ENCODE measurements at regions not wholly inside any gene's neighbourhood (a gene's known extent, or its start where the extent isn't known, plus 50 kb on each side); places are given as distances from the start of the nearest gene placed in this dataset.

DNA sequence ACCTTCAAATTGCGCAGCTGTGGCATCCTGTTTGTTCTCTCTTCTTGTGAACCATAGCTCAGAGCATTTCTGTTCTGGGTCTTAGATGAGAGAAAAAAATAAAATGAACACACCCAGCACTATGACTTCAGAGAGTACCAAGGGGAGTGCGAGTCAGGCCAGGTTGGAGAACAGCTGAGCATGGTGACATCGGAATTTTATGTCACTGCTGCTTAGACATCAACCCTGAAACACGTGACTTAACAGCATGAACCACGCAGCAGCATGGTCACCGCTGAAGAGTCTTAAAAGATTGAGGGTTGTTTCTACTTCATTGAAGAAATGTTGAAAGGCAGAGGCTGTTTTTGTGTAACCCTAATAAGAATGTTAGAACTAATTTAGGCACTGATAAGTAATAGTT, 288.8 kb upstream of the SOX11 start:
- DNase-seq (ENCODE audit: low spot score) = no peak

DNA sequence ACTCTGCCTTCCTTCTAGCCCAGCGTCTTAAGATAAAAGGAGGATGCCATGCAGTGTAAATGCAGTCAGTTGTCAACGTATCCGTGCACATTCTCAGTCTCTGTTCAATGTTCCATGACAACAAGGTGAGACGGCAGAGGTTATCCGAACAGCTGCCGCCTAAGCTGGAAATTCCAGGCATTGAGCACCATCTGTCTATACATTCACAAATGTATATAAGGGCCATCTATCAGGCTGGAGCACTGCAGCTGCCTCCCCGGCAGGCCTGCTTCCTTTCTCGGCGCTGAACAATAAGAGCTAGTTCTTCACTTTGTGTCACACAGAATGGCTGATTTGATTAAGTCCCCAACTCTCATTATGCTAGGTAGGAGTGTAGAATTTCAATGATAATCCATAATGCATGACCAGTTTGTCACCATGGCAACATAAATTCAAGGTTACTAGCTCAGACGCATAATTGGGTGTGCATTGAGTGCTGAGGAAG, 282.2 kb upstream of the SOX11 start:
- no peak for DNase-seq (ENCODE audit: low spot score)

DNA sequence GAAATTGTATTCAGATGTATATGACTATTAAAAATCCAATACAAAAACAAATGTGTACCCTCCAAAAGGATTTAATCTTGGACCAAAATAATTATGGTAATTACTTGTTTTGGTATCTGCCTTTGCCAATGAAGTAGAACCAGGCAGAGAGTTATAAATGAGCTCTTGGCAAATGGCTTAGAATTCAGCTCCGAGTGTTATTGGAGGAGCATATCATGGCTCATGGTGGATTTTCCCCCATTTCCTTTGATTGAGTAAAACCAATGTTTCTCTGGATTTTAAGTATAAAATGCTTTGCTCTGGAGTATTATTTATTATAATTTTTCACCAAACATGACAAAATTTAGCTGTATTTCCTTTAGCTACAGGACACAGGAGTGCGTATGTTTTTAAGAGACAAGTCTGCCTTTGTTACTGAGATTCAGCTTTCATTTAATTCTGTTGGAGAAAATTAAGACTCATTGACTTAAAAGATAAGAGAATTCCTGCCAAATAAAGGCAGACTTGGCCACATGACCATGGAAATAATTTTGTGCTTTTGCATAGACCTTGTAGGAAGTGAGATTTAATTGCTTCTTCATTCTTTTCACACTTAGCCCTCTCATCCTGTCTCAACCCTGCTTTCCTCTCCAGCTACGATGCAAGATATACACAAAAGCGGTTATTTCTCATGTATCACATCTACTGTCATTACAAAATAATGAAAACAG, 281.0 kb upstream of the SOX11 start:
- DNase-seq (ENCODE audit: low spot score) = no peak

DNA sequence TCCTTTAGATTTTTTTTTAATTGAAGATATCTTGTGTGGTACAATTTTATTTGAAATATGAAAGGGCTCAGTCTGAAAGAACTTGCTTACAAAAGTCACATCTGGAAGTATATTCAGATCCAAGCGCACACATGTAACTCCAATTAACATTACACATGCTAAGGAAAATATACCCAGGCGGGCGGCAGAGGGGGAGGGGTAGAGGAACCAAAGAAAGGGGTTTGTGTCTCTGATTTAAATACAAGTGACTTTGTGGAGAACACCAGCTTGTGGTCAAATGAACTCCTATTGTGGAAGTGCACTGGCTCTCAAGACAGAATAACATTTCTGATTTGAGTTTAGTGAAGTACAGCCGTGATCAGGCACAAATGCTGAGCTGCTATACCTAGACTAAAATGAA, 280.2 kb upstream of the SOX11 start:
- DNase-seq (ENCODE audit: low spot score) = no peak

DNA sequence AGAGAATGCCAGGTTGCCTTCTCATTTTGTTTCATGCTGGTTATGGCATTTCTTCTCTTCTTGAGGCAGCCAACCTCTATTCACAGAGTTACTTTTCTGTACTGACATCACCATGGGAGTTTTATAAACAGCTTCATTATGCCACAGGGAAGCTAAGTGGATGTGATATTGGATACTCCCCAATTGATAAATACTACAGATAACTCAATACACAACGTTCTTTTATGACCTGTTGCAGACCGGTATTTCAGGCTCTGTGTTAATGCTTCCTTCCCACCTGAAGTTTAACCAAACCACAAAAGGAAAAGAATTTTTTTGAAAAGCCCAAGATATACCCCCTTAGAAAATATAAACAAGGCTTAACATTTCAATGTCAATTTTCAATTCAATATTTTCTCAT, 258.3 kb upstream of the SOX11 start:
- DNase-seq (ENCODE audit: low spot score) = no peak

DNA sequence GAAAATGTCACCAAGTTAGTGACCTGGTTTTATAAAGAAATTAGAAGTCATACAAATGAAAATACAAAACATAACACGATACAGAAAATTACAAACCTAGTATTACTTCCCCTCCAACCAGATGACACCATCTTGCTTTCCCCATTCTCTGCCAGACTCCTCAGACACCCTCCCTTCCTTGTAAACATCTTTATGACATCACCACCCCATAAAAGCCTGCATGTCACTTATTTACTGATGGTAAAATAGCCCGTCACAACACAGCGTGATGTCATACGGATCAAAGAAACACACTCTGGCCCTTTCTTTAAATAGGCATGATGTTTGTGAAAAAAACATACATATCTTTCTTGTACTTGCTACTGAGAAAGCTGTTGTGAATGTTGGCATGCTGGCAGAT, 254.8 kb upstream of the SOX11 start:
- DNase-seq (ENCODE audit: low spot score) = no peak

DNA sequence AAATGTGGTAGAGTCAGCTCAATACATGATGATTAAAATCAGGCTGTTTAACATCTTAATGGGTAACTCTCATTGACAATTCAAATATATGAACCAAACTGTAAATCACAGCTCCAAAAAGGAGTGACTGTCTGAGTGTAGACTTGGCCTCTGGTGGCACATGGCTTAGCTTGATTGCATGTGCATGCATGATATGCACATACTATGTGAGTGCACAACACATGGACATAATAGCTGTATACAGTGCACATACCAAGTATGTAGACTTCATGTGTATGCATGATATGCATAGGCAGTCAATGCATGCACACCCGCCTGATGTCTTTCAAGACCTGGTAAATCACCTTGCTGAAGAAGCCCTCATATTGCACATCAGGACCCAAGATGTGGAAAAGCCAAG, 252.0 kb upstream of the SOX11 start:
- no peak for DNase-seq (ENCODE audit: low spot score)

DNA sequence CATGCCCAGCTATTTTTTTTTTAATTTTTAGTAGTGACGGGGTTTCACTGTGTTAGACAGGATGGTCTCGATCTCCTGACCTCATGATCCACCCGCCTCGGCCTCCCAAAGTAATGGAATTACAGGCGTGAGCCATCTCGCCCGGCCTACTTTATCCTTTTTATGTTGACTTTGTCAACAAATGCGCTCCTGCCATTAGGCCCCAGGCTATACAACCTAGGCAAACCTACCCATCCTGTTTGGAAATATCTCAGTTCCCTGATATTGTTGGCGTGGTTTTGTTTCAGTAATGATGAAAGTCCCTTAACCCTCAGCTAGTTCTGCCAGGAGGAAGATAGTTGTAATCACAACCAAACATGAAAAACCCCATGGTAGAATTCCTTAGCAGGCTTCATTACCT, 249.4 kb upstream of the SOX11 start:
- DNase-seq (ENCODE audit: low spot score) = no peak

DNA sequence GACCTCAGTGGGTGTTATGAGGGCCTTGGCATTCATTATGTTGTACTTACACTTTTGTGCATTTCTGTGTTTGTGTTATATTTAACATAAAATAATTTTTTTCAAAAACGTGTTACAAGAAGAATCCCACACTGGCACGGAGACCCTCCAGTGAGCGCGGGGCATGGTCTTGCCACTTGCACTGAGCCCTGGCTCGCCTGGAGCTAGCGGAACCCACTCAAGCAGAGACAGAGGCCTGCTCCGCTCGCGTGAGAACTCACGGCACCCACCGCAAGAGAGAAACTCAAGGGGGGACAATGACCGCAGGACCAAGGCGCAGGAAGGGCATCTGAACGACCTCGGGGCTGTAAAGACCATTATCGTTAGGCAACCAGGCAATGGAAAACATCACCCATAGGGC, 248.0 kb upstream of the SOX11 start:
- no peak for DNase-seq (ENCODE audit: low spot score)

DNA sequence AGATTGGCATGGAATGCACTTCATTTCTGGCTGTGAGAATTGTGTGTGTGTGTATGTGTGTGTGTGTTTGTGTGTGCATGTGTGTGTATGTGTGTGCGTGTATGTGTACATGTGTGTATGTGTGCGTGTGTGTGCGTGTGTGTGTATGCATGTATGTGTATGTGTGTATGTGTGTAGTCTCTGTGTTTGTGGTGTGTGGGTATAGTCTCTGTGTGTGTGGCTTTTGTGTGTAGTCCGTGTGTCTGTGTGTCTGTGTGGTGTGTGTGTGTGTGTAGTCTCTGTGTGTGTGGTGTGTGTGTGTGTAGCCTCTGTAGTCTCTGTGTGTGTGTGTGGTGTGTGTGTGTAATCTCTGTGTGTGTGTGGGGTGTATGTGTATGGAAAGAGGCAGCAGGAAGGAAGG, 247.3 kb upstream of the SOX11 start:
- DNase-seq (ENCODE audit: low spot score) = no peak

DNA sequence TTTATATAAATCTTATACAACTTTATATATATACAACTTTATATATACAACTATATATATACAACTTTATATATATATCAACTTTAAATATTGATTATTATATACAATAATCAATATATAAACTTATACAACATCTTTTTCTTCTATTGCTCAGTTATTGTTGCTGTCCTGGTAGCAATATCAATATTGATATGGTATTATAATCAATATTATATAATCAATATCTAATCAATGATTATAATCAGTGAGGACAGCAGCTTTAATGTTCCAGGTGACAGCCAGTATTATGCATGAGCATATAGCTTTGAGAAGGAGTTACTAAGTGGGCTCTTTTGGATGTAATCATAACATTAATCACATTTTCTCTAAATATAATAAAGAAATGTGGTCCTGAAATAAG, 242.3 kb upstream of the SOX11 start:
- DNase-seq (ENCODE audit: low spot score) = no peak

DNA sequence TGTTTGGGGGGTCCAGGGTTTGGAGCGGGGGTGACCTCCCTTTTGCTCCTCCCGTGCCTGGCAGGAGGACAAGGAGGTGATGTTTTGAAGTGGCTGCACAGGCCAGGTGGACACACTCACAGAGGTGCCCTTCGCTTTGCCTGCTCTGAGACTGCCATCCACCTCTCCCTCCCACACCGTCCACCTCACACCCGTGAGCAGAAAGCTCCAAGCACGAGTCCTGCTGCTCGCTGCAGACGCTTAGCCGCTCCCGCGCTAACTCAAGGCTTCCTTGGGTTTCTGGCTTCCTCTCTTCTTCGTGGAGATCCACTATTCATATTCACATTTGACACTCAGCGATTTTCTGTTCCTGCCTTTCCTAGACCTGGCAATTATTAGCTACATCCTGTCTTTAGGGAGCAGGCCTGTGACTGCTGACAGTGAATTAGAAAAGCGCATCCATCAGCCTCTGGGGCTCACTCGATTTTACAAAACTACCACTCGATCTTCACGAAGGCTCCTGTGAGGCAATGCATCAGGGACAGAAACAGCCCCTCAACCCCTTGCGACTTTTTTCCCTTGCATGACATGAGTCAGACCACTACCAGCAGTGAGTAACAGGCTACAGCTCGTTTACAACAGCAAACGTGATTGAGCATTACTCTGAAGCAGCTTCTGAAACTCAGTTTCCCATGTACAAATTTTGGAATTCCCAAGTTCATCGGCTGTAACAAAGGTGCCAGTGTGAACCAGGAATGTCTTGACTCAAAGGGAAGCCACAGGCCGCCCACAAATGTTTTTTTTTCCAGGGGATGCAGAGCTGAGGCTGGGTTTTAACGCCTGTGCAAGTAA, 238.7 kb upstream of the SOX11 start:
- DNase-seq (ENCODE audit: low spot score) = no peak

DNA sequence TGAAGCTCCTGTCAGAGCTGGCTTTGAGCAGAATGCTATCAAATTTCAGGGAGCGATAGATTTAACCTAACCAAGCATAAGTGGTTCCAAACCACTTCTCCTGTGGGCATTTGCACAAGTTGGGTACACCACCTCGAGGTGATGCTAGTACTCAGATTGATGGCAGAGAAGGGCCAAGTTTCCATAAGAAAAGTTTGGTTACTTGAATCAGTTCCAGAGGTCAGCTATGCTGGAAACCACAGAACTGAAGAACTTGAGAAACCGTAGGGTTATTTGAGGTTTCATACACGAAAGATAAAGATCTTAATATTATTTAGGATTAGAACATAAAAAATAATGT, 238.2 kb upstream of the SOX11 start:
- no peak for DNase-seq (ENCODE audit: low spot score)

DNA sequence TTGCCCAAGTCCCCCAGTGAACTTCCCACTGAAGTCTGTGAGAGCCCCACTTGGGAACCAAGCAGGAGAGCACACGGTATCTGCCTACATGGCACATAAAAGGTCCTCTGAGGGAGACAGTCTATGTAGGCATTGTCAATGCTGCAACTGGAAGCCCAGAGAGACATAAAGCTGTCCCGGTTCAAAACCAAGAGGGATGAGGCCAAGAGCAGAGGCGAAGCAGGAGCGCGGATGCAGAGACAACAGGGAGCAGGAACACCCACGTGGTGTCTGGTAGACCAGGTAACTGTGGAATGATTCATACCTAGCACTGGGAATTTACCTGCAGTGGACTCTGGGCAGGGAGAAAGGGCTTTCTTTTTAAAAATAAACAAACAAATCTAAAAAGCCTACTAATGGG, 233.1 kb upstream of the SOX11 start:
- no peak for DNase-seq (ENCODE audit: low spot score)

DNA sequence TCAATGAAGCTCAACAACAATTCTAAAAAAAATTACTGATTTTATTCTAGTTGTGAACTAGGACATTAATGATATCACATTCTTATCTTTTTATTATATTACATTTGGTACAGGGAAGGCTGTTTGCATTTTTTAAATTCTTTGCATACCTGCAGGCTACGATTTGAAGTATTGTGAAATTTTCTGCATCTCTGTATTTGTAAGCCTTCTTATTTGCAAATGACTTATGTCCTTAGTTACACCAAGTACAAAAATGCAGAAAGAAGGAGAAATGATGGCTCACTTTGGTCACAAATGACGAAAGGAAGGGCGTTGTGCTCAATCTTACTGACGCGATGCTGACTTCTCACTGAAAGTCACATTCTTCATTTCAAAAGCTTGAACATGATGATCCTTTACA, 227.5 kb upstream of the SOX11 start:
- no peak for DNase-seq (ENCODE audit: low spot score)

DNA sequence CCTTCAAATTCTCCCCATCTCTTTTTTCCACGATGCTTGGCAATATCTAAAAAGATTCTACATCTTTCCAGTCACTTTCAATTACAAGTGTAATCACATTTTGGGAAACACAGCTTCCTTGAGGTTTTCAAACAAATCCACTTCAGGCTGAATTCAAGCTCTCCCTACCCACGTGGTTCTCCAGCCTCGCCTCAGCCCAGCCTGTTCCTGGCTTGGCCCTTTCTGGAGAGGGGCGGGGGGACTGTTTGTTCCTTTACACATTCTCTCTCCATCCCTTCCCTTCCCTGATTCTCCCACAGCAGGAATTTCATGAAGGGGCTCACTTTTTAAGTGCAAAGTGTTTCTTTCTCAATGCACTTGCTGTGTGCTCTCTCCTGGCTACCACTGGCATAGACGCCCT, 226.3 kb upstream of the SOX11 start:
- DNase-seq (ENCODE audit: low spot score) = no peak

DNA sequence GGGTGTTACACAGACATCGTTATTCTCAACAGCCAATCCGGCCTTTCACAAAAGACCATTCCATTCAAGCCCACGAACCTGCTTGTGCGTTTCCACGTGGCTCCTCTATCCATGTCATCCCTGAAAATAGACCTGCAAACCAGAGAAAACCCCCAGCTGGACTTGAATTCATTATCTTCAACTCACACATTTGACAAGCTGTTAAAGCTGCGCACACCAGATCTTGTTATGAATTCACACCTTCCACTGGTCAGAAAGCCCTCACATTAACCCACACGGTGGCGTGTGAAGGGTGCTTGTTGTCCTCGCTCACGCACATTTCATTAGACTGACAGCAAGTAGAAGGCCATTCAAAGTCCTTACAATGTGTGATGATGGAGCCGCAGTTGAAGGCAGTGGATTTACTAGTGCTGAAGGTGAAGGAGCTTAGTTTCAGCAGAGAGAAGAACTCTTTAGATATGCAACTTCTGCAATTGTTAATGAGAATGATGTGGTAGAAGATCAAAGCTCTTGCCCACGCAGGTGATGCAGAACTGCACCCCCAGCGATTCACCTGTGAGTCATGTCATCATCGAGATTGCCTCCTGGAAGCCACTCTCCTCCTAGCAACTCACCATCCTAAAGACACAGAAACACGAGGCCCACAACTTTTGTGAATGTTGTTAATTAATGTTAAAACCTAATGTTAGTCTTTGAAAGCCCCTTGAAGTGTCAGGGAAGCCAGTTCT, 224.8 kb upstream of the SOX11 start:
- DNase-seq (ENCODE audit: low spot score) = no peak

DNA sequence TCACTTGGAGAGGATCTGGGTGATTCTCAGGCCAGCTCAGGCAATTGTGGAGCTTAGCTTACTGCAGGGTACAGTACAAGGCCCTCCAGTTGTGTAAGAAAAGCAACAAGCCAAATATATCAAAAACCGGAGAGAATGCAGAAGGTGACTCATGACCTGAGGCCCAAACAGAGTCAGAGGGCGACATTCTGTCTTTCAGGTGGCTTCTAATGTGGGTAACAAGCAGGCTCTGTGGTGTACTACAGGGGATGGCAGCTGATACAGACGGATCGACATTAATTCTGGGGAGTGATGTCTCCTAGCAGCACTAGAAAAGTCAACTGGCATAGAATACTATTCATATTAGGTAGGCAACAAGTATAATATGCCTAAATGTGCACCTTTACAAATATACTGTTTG, 219.5 kb upstream of the SOX11 start:
- no peak for DNase-seq (ENCODE audit: low spot score)

DNA sequence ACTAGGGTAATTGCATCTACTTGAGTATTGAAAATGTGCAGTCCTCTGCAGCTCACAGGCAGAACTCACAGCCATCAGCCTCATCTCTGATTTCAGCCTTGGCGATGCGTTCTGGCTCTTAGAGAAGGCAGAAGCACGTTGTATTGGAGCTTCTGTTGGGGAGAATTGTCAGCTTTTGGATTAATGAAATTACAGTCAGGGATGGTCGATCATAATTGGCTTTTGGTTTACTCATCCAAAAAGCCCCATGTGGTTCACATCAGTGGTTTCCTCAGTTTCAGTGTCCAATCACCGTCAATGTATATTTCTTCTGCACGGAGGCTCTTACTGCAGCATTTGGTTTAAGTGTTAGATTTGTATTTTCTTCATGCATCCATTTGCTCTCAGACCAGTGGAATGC, 218.5 kb upstream of the SOX11 start:
- DNase-seq (ENCODE audit: low spot score) = no peak

DNA sequence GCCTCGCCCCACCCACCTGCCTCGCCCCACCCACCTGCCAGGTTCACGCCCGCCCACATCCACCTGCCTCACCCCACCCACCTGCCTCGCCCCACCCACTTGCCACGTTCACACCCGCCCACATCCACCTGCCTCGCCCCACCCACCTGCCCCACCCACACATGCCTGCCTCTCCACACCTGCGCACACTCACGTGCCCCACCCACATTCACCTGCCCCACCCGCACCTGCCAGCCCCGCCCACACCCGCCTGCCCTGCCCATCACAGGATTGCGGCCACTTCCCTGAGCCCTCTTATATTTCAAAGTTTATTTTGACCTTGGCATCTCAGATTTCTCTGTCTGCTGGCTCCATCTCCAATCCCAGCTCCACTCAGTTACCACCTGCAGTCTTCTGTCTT, 217.5 kb upstream of the SOX11 start:
- DNase-seq (ENCODE audit: low spot score) = no peak

DNA sequence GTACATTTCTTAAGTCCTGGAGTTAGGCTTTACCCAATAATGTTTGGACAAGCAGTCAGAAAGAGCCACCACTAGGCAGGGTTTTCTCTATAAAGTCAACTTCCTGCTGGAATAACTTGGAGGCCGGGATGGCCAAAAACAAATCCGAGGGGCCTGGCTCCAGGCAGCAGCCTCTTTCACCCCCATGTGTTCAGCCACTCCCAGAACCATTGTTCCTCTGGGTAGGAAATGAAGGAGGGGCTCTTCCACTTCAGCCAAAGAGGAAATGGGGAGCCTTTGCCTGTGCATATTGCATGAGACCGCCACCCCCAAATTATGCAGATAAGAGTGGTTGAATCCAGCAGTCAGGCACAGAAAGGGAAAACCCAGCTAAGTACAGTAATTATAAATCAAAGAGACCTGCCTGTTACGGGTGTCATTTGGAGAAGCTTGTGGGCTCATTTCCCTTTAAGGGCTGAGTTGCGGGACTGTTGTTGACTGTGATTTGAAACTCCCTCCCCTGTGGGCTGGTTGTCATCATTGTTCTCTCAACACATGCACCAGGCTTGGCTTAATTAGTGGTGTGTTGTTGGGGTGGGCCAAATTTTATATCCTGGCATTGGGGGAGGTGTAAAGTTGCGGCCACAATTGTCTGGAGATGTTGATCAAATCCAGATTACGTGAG, 212.8 kb upstream of the SOX11 start:
- DNase-seq (ENCODE audit: low spot score) = no peak

DNA sequence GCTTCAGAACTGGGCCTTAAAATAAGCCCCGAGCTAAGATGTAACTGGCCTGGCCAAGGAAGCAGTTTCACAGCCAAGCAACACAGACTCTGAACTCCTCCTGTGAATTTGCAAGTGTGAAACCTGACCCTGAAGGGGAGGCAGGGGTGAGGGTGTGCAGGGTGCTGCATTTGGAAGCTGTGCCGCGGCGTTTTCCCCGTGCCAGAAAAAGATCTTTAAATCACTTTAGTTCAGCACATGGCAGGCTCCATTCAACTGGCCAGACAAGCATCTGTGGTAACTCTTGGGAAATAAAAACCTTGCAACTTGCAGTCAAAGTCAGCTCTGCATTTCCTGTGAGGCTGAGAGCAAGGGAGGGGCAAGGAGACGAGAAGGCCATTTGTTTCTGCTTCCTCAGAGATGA, 209.3 kb upstream of the SOX11 start:
- no peak for DNase-seq (ENCODE audit: low spot score)

DNA sequence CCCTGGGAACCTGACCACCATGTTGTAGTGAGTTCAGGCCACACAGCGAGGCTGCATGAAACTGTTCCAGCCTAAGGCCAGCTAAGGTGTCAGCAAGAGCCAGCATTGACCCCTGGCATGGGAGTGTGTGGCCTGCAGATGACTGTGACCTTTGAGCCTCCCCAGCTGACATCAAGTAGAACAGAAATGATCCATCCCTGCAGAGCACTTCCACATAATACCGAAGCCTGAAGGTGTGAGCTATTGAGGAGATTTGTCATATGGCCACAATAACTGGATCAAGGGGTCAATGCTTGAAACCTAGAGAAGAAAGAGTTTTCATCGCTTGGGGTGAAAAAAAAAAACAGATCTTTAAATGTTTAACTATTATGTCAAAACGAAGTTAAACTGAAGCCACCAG, 207.3 kb upstream of the SOX11 start:
- no peak for DNase-seq (ENCODE audit: low spot score)

All from HuH-7 (cell line).